Activated naive CD4-positive, alpha-beta T cell treated with anti-CD3 and anti-CD28 coated beads, Interleukin-2, amount 50 U/mL, for 24 hours (primary cell): ENCODE measurements at regions not wholly inside any gene's neighbourhood (a gene's known extent, or its start where the extent isn't known, plus 50 kb on each side); places are given as distances from the start of the nearest gene placed in this dataset.
"Not testable (repeated sequence)": the region's sequence is repeated elsewhere in the genome, so short reads cannot be mapped to it uniquely, and the experiment has no call there.

Experiments used
- H3K27ac Mint-ChIP-seq: one replicate; pipeline ENCODE4 v1.8.0; 2021; ENCODE audit warnings: mild to moderate bottlenecking, mixed read lengths
- H3K27me3 Mint-ChIP-seq: one replicate; pipeline ENCODE4 v1.8.0; 2021; ENCODE audit warnings: mixed read lengths
- H3K36me3 Mint-ChIP-seq: one replicate; pipeline ENCODE4 v1.8.0; 2021; ENCODE audit warnings: mixed read lengths
- H3K4me1 Mint-ChIP-seq: one replicate; pipeline ENCODE4 v1.8.0; 2021; ENCODE audit warnings: mixed read lengths
- H3K4me3 Mint-ChIP-seq: one replicate; pipeline ENCODE4 v1.8.0; 2021; ENCODE audit warnings: mild to moderate bottlenecking, mixed read lengths
- H3K9me3 Mint-ChIP-seq: one replicate; pipeline ENCODE4 v1.8.0; 2021; ENCODE audit warnings: mixed read lengths

GRCh38 chr13:103945836-103946235 lies 879.6 kb upstream of the SLC10A2 start:
- Mint-ChIP-seq H3K9me3 (no peaks in the 10 kb centered on the region), H3K27me3 (no peaks in the 10 kb centered on the region), H3K4me3 (no peak overlapping the region), H3K27ac (no peak overlapping the region), H3K4me1 (no peaks in the 10 kb centered on the region), H3K36me3 (no peaks in the 10 kb centered on the region)

GRCh38 chr13:103941506-103942140 lies 875.4 kb upstream of the SLC10A2 start:
- Mint-ChIP-seq H3K4me3 (no peak overlapping the region), H3K27me3 (no peaks in the 10 kb centered on the region), H3K4me1 (no peaks in the 10 kb centered on the region), H3K9me3 (no peaks in the 10 kb centered on the region), H3K36me3 (no peaks in the 10 kb centered on the region), H3K27ac (no peak overlapping the region)

- no peak overlapping the region for H3K4me3 Mint-ChIP-seq
Measured at GRCh38 chr13:103935117-103935516, 868.9 kb upstream of the SLC10A2 start.

DNA sequence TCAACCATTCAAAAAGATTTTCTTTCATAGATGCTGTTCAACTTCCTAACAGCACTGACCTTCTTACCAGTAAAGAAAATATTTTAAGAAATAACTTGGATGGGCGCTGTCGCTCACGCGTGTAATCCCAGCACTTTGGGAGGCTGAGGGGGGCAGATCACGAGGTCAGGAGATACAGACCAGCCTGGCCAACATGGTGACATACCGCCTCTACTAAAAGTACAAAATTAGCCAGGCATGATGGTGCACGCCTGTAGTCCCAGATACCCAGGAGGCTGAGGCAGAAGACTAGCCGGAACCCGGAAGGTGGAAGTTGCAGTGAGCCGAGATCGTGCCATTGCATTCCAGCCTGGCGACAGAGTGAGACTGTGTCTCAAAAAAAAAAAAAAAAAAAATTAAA lies 865.7 kb upstream of the SLC10A2 start:
- H3K4me1 Mint-ChIP-seq: no peaks in the 10 kb centered on the region
- H3K4me3 Mint-ChIP-seq: no peak overlapping the region

More at GRCh38 chr13:103935117-103935516, 868.9 kb upstream of the SLC10A2 start:
- Mint-ChIP-seq H3K36me3 (no peaks in the 10 kb centered on the region), H3K9me3 (peaks cover 8% of the 10 kb centered on the region), H3K27ac (no peak overlapping the region), H3K4me1 (no peaks in the 10 kb centered on the region), H3K27me3 (no peaks in the 10 kb centered on the region)

GRCh38 chr13:103931331-103931845 lies 865.2 kb upstream of the SLC10A2 start:
- Mint-ChIP-seq H3K4me3 (no peak overlapping the region), H3K27me3 (no peaks in the 10 kb centered on the region), H3K4me1 (no peaks in the 10 kb centered on the region), H3K27ac (no peak overlapping the region), H3K9me3 (peaks cover 8% of the 10 kb centered on the region), H3K36me3 (no peaks in the 10 kb centered on the region)

More for the DNA sequence above, 865.7 kb upstream of the SLC10A2 start:
- peaks cover 8% of the 10 kb centered on the region for H3K9me3 Mint-ChIP-seq
- H3K27me3 Mint-ChIP-seq: no peaks in the 10 kb centered on the region
- H3K36me3 Mint-ChIP-seq: no peaks in the 10 kb centered on the region
- no peak overlapping the region for H3K27ac Mint-ChIP-seq

DNA sequence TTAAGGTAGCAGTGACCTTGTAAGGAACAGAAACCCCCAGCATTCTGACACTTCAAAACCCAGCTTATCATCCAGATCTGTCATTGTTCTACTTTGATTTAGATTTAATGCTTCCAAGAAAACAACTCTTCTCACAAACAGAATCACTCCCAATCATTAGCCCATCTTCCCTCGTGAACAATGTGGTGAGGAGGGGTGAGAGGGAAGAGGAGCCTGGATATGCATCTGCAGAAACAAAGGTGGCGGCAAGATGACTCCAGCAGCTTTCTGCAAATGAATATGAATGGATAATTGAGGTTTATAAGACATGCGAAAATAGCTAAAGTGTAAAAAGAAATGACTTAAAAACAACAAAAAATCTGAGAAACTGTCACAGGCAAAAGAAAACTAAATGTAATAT lies 859.9 kb upstream of the SLC10A2 start:
- Mint-ChIP-seq H3K27ac (no peak overlapping the region), H3K27me3 (no peaks in the 10 kb centered on the region), H3K4me3 (no peak overlapping the region), H3K4me1 (no peaks in the 10 kb centered on the region), H3K9me3 (no peaks in the 10 kb centered on the region), H3K36me3 (no peaks in the 10 kb centered on the region)

GRCh38 chr13:103908911-103909310 lies 842.7 kb upstream of the SLC10A2 start:
- no peaks in the 10 kb centered on the region for H3K36me3 Mint-ChIP-seq
- H3K9me3 Mint-ChIP-seq: no peaks in the 10 kb centered on the region
- no peak overlapping the region for H3K4me3 Mint-ChIP-seq
- H3K27ac Mint-ChIP-seq: no peak overlapping the region
- no peaks in the 10 kb centered on the region for H3K27me3 Mint-ChIP-seq
- no peaks in the 10 kb centered on the region for H3K4me1 Mint-ChIP-seq

- Mint-ChIP-seq H3K27me3 (no peaks in the 10 kb centered on the region), H3K36me3 (no peaks in the 10 kb centered on the region), H3K4me3 (no peak overlapping the region), H3K27ac (no peak overlapping the region), H3K4me1 (no peaks in the 10 kb centered on the region), H3K9me3 (no peaks in the 10 kb centered on the region)
Measured at GRCh38 chr13:103908274-103908673, 842.1 kb upstream of the SLC10A2 start.

DNA sequence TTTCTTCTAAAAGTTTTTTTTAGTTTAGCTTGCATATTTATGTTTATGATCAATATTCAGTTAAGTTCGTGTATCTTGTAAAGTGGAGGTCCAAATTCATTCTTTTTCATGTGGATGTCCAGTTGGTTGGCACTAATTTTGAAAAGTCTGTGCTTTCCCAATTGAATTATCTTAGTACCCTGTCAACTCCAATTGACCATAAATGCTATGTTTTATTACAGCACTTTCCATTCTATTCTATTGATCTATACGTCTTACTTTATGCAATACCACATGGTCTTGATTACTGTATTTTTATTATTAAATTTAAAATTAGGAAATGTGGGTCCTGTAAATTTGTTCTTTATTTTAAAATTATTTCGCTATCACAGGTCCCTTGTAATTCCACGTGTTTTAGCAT lies 837.6 kb upstream of the SLC10A2 start:
- H3K27ac Mint-ChIP-seq: no peak overlapping the region
- no peaks in the 10 kb centered on the region for H3K36me3 Mint-ChIP-seq
- no peaks in the 10 kb centered on the region for H3K27me3 Mint-ChIP-seq
- no peak overlapping the region for H3K4me3 Mint-ChIP-seq
- peaks cover 4% of the 10 kb centered on the region for H3K9me3 Mint-ChIP-seq
- no peaks in the 10 kb centered on the region for H3K4me1 Mint-ChIP-seq

DNA sequence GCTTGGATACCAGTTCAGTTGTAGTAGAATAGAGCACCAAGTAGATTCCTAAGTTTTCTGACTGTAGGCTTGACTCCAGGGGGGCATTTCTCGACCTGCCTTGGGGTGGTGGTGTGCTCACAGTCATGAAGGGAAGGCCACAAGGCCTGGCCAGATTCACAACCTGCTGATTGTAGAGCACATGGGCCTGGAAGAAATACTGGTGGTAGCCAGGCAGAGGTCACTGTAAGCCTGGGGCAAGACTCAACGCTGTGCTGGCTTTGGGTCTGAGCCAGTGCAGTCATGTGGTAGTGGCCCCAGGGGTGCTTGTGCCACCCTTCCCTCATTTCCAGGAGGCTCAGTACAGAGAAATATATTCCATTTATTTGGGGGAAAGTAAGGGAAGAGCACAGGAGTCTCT lies 832.3 kb upstream of the SLC10A2 start:
- Mint-ChIP-seq H3K27me3 (no peaks in the 10 kb centered on the region), H3K36me3 (no peaks in the 10 kb centered on the region), H3K4me3 (no peak overlapping the region), H3K27ac (no peak overlapping the region), H3K9me3 (peaks cover 4% of the 10 kb centered on the region), H3K4me1 (no peaks in the 10 kb centered on the region)

DNA sequence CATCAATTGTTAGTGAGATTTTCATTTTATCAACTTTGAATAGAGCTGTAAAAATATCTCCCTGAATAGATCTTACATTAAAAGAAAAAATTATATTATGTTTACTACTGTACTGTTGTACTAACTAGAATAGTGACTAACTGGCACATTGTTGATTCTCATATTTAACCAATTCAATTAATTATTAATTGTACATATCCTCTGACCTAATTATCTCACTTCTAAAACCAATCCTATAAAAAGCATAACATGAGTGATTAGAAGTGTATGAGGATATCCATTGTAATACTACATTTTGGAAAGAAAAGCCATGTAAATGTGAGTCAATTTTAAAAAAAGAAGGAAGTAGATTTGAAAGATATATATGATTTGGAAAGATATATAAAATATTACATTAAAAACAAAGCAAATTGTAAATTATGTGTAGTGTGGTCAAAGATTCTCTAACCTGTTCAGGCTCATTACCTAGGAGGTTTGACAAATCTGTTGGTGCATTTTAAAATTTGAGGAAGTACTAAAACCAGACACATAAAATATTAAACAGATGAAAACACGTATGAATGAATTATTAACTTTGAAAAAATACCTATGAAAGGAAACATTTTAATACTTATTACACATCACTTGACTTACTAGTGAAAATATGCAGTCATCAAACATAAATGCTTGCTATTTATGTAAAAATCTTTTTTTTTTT lies 829.8 kb upstream of the SLC10A2 start:
- Mint-ChIP-seq H3K27me3 (no peaks in the 10 kb centered on the region), H3K27ac (no peak overlapping the region), H3K9me3 (peaks cover 4% of the 10 kb centered on the region), H3K4me1 (no peaks in the 10 kb centered on the region), H3K36me3 (no peaks in the 10 kb centered on the region), H3K4me3 (no peak overlapping the region)

DNA sequence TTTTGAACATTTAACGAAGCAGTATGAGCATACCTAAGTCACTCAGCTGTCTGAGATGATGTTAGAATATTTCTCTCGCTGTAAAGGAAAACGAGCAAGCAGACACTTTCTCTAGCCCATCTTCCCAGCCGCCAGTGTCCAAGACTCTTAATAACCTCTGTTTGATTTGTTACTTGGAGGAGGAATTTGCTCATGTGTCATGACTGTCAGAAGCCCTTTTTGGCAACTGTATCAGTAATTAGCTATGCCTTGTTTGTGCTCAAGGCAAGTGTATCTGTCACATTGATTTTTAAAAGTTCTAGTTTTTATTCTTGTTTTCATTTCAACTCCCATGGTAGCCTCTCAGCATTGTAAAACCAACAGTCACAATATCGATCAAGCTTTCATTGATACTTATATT lies 828.4 kb upstream of the SLC10A2 start:
- no peak overlapping the region for H3K27ac Mint-ChIP-seq
- no peaks in the 10 kb centered on the region for H3K4me1 Mint-ChIP-seq
- H3K4me3 Mint-ChIP-seq: no peak overlapping the region
- no peaks in the 10 kb centered on the region for H3K27me3 Mint-ChIP-seq
- H3K36me3 Mint-ChIP-seq: no peaks in the 10 kb centered on the region
- H3K9me3 Mint-ChIP-seq: no peaks in the 10 kb centered on the region

- H3K27ac Mint-ChIP-seq: no peak overlapping the region
- H3K9me3 Mint-ChIP-seq: peaks cover 10% of the 10 kb centered on the region
- H3K36me3 Mint-ChIP-seq: no peaks in the 10 kb centered on the region
- H3K4me1 Mint-ChIP-seq: no peaks in the 10 kb centered on the region
- H3K4me3 Mint-ChIP-seq: no peak overlapping the region
- H3K27me3 Mint-ChIP-seq: no peaks in the 10 kb centered on the region
Measured at GRCh38 chr13:103884101-103884723, 818.0 kb upstream of the SLC10A2 start.

DNA sequence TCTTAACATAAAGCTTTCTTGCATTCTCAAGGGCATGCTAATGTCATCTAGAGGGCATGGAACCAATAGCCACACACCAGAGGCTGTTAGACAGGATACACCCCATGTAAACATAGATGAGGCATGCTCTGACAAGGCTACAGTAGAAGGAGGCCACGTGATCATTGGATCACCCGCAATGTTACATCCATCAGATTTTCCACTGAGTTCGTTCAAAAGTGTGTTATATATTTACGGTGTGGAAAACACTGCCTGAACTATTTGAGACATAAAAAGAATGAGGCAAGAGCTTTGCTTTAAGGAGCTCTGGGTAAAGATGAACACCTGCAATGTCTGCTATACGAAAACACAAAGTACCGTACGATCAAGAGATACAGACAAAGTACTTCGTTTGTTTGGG lies 817.5 kb upstream of the SLC10A2 start:
- H3K27ac Mint-ChIP-seq: no peak overlapping the region
- H3K9me3 Mint-ChIP-seq: peaks cover 10% of the 10 kb centered on the region
- H3K4me3 Mint-ChIP-seq: no peak overlapping the region
- no peaks in the 10 kb centered on the region for H3K4me1 Mint-ChIP-seq
- H3K36me3 Mint-ChIP-seq: no peaks in the 10 kb centered on the region
- no peaks in the 10 kb centered on the region for H3K27me3 Mint-ChIP-seq

- H3K27me3 Mint-ChIP-seq: no peaks in the 10 kb centered on the region
- peaks cover 10% of the 10 kb centered on the region for H3K9me3 Mint-ChIP-seq
- H3K36me3 Mint-ChIP-seq: no peaks in the 10 kb centered on the region
Measured at GRCh38 chr13:103883164-103883563, 816.9 kb upstream of the SLC10A2 start.

GRCh38 chr13:103880146-103880545 lies 813.9 kb upstream of the SLC10A2 start:
- H3K27ac Mint-ChIP-seq, H3K4me3 Mint-ChIP-seq, H3K9me3 Mint-ChIP-seq, H3K36me3 Mint-ChIP-seq, H3K4me1 Mint-ChIP-seq, H3K27me3 Mint-ChIP-seq: not testable (repeated sequence)

More at GRCh38 chr13:103883164-103883563, 816.9 kb upstream of the SLC10A2 start:
- Mint-ChIP-seq H3K4me3 (no peak overlapping the region), H3K27ac (no peak overlapping the region), H3K4me1 (no peaks in the 10 kb centered on the region)
